Panc1 (cell line): ENCODE measurements at regions not wholly inside any gene's neighbourhood (a gene's known extent, or its start where the extent isn't known, plus 50 kb on each side); places are given as distances from the start of the nearest gene placed in this dataset.

Experiments used
- ATAC-seq: fragments of 200-7000 bp; cut with Tn5 transposase; 2 replicates; pipeline ENCODE4 v1.9.1; 2020; ENCODE audit warnings: mild to moderate bottlenecking, moderate library complexity
- BruUV-seq: library from RNA; stranded (reverse); fragments of 400-500 nt; replicated peaks from 2 replicates; lab custom pipeline; 2021; lab: Mats Ljungman, UMichigan
- CTCF ChIA-PET: fragments of 300-600 bp; sonication (Branson Sonifier 250); formaldehyde crosslinking; loops from one replicate; lab custom pipeline; 2022; ENCODE audit warnings: antibody characterized with exemption; lab: Charles Lee
- POLR2A ChIA-PET: fragments of 300-600 bp; sonication (Branson Sonifier 250); formaldehyde crosslinking; loops from one replicate; lab custom pipeline; 2022; ENCODE audit warnings: antibody characterized with exemption; lab: Charles Lee
- DNase-seq: peaks from one replicate; pipeline ENCODE4 v3.0.0-alpha.2; 2010; ENCODE audit warnings: low read depth, low spot score
- H3K27ac ChIP-seq: 2 replicates; pipeline ENCODE4 v1.5.1; 2011; ENCODE audit warnings: mild to moderate bottlenecking, low read length, inconsistent platforms
- H3K27me3 ChIP-seq: fragments of 200-500 bp; sonication (Bioruptor generic); 2 replicates; pipeline ENCODE4 v1.6.0; 2014; ENCODE audit warnings: low read length, inconsistent platforms; ENCODE audit not compliant: control insufficient read depth, insufficient read depth
- H3K36me3 ChIP-seq: fragments of 200-500 bp; sonication (Bioruptor generic); 2 replicates; pipeline ENCODE4 v1.5.1; 2014; ENCODE audit warnings: inconsistent platforms, mild to moderate bottlenecking, low read length, moderate library complexity; ENCODE audit not compliant: control insufficient read depth, insufficient read depth
- H3K4me1 ChIP-seq: 2 replicates; pipeline ENCODE4 v1.5.1; 2011; ENCODE audit warnings: inconsistent platforms, mild to moderate bottlenecking, low read length, moderate library complexity; ENCODE audit not compliant: control insufficient read depth, insufficient read depth
- H3K4me3 ChIP-seq, 2 experiments: 2 replicates each; pipeline ENCODE4 v1.5.1; 2011 to 2012; ENCODE audit warnings: low read depth in 2 of 2, low read length in 2 of 2, mild to moderate bottlenecking in 2 of 2, inconsistent platforms in 1 of 2, moderate library complexity in 1 of 2
- H3K9me3 ChIP-seq: fragments of 200-500 bp; sonication (Bioruptor generic); 2 replicates; pipeline ENCODE4 v1.5.1; 2014; ENCODE audit warnings: low read depth, mild to moderate bottlenecking, inconsistent platforms, low read length, moderate library complexity; ENCODE audit not compliant: control insufficient read depth, insufficient read depth
- CTCF ChIP-seq: fragments of 450-650 bp; IDR thresholded peaks from 2 replicates; pipeline ENCODE4 v1.5.1; 2017; ENCODE audit warnings: mild to moderate bottlenecking
- POLR2AphosphoS5 ChIP-seq: IDR thresholded peaks from 2 replicates; pipeline ENCODE4 v1.6.1; 2012; ENCODE audit warnings: mild to moderate bottlenecking, low read depth, low read length, moderate library complexity
- REST ChIP-seq, 2 experiments: IDR thresholded peaks; 2 replicates each; pipeline ENCODE4 v1.6.1; 2011 to 2012; ENCODE audit warnings: low read depth in 2 of 2, control low read depth in 1 of 2, low read length in 1 of 2, mild to moderate bottlenecking in 1 of 2, moderate library complexity in 1 of 2; ENCODE audit not compliant: insufficient read depth in 1 of 2
- SIN3A ChIP-seq: IDR thresholded peaks from 2 replicates; pipeline ENCODE4 v1.6.1; 2012; ENCODE audit warnings: low read depth, mild to moderate bottlenecking, low read length, moderate library complexity, borderline replicate concordance; ENCODE audit not compliant: insufficient read depth
- TCF7L2 ChIP-seq: IDR thresholded peaks from 2 replicates; pipeline ENCODE4 v1.6.1; 2011; ENCODE audit warnings: mild to moderate bottlenecking, low read depth, low read length, inconsistent platforms
- in situ Hi-C: cut with HindIII; loops from 2 replicates; pipeline ENCODE4 v1.10.0; 2016; ENCODE audit warnings: low sequenced_read_pairs, low pct_unique_long_range_greater_than_20kb
- intact Hi-C: fragments of 100-400 bp; cut with micrococcal nuclease; formaldehyde crosslinking; loops from one replicate; pipeline ENCODE4 v1.10.0; 2022; ENCODE audit not compliant: unreplicated experiment

- BruUV-seq: no TSS peak
- no peak for ATAC-seq
- no peak for DNase-seq
- in situ Hi-C loops (no loop called here), intact Hi-C loops (no loop called here)
- Histone ChIP-seq H3K27ac (no peak overlapping the region), H3K36me3 (no peaks in the 10 kb centered on the region), H3K9me3 (no peaks in the 10 kb centered on the region), H3K4me3 (no peak overlapping the region), H3K4me1 (no peaks in the 10 kb centered on the region), H3K27me3 (no peaks in the 10 kb centered on the region)
- ChIA-PET CTCF (no interaction called here), POLR2A (interaction anchor here (0.6 kb wide), 1 partner anchor 1982 kb away, joined by 4 read pairs; no protein-coding TSS in a partner anchor)
- no peak for TF ChIP-seq CTCF
- no peak for TF ChIP-seq REST (IDR thresholded peaks at IDR 0.05; ENCODE audit: insufficient read depth in 1 of 2, low read depth in 2 of 2, low read length in 1 of 2)
- TF ChIP-seq TCF7L2: no peak
- TF ChIP-seq POLR2AphosphoS5: no peak
- TF ChIP-seq SIN3A: no peak
Measured at GRCh38 chr4:30461218-30461617, 259.0 kb upstream of the PCDH7 start.

DNA sequence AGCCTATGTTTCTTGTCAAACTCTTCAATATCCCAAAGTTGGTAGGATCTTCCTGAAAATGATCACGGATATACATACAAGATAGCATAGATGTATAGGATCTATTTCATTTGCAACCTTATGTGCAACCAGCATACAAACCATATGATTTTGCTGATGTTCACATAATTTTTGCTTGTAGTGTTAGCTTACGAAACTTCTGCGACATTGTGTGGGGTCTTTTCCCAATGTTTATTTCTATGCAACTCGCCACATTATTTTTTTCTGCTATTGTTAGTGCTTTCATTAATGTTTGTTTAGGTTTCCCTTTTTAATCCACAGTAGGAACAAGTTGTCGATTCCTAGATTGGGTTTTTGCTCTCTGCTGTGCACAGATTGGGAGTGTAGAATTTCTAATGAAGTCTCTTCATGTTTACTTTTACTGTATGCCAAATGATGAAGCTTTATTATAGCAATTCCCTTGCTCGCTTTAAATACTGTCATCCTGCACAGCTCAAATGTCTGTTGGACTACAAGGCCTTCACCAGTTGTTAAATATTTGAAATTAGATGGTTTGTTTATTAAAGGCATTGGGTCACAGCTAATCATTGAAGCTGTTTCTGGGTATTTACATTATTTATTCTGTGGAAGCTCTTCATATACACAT, 257.6 kb upstream of the PCDH7 start:
- H3K4me3 ChIP-seq: no peak overlapping the region
- no TSS peak for BruUV-seq
- DNase-seq (no peak), ATAC-seq (no peak)
- TF ChIP-seq TCF7L2 (no peak), REST (IDR thresholded peaks at IDR 0.05; ENCODE audit: insufficient read depth in 1 of 2, low read depth in 2 of 2, low read length in 1 of 2) (no peak), POLR2AphosphoS5 (no peak), SIN3A (no peak), CTCF (no peak)
- in situ Hi-C loops: no loop called here
- ChIA-PET POLR2A (no interaction called here), CTCF (no interaction called here)
- no peak overlapping the region for H3K27ac ChIP-seq
- intact Hi-C loops: no loop called here
- H3K9me3 ChIP-seq: no peaks in the 10 kb centered on the region
- no peaks in the 10 kb centered on the region for H3K36me3 ChIP-seq
- no peaks in the 10 kb centered on the region for H3K4me1 ChIP-seq
- H3K27me3 ChIP-seq: no peaks in the 10 kb centered on the region
